ENCODE measurements at regions not wholly inside any gene's neighbourhood (a gene's known extent, or its start where the extent isn't known, plus 50 kb on each side); places are given as distances from the start of the nearest gene placed in this dataset.
A peak's percentile ranks its signal among the peaks of the same experiment; 100 is the strongest.

DNA sequence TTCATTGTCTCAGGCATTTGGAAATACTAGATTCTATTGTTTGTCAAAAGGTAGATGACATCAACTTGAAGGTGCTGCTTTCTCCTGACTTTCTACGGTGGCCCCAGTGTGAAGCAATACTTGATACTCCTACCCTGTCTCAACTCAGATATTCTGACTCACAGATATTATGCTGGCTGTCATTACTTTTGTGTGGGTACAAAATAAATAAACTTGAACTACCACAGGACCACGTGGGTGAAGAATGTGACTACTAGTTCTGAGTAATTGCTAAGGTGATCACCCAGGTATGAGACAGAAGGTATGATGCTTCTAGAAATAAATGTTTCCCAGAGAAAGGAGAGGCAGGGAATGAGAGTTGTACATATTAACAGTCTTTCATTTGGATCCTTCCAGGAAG is 275.3 kb upstream of the SPOCK3 start:
- DNase-seq = no peak

GRCh38 chr4:167524091-167524490 is 289.8 kb upstream of the SPOCK3 start:
- DNase-seq = no peak

DNA sequence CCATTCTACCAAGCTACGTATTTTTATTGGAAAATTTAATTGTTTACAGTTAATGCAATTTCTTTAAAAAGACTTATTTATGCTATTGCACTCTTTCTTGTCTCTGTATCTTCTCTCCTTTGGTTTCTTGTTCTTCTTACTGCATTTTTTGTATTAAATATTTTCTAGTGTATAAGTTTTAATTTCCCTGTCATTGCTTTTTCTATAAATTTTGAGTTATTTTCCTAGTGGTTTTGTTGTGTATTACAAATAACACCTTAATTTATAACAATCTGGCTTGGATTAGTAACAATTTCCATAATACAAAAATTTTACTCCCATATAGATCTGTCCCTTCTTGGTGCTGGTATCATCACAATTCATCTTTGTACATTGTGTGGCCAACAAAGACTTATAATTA is 303.5 kb upstream of the SPOCK3 start:
- DNase-seq = no peak

GRCh38 chr4:167541286-167541685 is 307.0 kb upstream of the SPOCK3 start:
- no peak for DNase-seq

- no peak for DNase-seq
These were observed 310.1 kb upstream of the SPOCK3 start for GRCh38 chr4:167544391-167544790.

- DNase-seq = no peak
These were observed 315.7 kb upstream of the SPOCK3 start for GRCh38 chr4:167550021-167550420.

DNA sequence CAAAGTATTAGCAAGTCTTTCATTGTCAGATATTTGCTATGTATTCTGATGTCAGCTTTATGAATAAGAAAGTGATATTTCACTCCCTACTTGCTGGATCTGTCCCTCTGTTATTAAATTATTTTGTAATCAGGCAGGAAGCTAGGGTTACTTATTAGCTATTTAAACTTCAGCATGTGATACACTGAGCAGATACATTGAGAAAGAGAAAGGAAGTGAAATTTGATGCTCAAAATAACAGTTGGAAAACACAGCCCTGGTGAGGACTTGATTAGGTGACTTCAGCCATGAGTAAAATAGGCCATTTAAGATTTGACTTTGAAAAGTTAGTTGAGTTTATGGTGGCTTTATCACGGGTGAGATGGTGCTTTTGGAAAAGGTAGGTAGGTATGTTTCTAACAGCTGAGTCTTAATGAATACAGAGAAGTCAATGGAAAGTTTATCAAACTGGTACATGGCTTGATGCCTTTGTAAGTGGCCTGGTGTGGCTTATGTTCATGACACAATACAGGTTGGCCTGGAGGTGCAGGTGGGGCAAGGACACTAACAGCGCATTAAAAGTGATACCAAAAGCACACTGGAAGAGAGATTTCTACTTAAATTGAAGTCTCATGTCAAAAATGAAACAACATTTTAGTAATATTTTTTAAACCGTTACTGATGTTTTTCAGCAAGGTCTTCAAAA is 321.2 kb upstream of the SPOCK3 start:
- DNase-seq = no peak

DNA sequence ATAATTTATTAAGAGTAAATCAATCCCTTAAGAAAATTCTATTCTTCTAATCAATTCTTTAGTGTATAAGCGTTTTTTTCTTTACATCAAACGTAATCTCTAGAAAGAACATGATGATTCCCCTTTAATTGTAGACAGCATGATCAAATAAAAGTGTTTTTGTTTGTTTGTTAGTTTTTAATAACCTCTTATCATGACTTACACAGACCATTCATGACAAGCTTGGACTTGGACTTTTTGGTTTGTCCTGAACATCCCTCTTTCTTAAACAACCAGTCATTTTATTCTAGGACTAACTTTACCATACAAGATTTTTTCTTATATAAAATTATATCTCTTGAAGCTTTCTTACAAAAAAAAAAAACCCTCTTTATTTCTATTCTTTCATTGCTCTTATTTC is 344.6 kb upstream of the SPOCK3 start:
- no peak for DNase-seq

DNA sequence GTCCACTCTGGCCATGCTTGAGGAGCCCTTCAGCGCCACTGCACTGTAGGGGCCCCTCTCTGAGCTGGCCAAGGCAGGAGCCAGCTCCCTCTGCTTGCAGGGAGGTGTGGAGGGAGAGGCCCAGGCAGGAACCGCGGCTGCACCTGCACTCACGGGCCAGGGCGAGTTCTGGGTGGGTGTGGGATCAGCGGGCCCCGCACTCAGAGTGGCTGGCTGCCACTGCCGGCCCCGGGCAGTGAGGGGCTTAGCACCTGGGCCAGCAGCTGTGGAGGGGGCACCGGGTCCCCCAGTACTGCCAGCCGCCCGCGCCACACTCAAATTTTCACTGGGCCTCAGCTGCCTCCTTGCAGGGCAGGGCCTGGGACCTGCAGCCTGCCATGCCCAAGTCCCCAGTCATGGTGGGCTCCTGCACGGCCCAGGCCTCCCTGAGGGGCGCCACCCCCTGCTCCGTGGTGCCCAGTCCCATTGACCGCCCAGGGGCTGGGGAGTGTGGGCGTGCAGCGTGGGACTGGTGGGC is 347.2 kb upstream of the SPOCK3 start:
- DNase-seq = no peak

DNA sequence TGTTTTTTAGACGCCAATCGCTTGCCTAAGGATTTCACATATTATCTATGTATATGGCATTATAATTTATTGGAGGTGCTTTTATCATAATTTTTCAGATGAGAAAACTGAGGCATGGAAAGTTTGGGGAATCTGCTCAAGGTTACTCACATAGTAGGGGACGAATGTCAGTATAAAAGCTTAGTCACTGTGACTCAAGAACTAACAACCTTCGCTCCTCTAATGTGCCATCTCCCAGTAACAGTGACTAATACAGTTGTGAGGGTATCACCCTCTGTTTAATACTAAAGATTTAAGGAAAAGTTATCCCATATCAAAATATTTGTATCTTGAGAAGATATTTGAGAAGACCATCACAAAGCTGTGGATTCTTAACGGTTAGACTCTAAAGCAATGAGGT is 353.1 kb upstream of the SPOCK3 start:
- DNase-seq = no peak

DNA sequence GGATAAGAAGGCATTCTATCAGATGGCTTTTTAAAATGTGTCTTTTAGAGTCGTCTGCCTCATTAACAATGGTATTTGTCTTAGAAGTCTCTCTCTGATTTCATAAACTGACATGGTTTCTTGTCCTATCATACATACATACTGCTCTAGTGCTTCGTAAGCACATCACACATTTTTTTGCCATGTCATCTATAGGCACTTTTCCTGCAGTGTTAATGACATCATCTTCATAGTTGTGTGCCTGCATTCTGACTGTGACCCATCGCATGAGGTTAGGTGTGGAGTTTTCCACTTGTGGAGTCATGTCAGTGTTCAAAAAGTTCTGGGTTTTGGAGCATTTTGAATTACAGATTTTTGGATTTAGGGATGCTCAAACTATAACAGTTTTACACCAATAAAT is 361.6 kb upstream of the SPOCK3 start:
- DNase-seq = no peak

- DNase-seq = no peak
These were observed 367.9 kb upstream of the SPOCK3 start for GRCh38 chr4:167602157-167602556.

DNA sequence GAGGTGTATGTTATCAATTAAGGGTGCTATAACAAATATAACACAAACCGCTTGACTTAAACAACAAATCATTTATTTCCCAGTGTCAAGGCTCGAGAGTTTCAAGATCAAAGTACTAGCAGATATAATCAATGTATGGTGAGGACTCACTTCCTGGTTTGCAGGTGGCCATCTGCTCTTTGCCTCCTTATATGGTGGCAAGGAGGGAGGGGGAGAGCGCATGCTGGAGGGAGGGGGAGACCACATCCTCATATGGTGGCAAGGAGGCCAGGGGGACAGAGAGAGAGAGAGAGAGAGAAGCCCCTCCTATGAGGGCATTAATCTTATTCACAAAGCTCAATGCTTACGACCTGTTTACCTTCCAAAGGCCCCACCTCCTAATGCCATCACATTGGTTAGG is 372.3 kb upstream of the SPOCK3 start:
- DNase-seq = no peak

- no peak for DNase-seq
These were observed 379.1 kb upstream of the SPOCK3 start for GRCh38 chr4:167613381-167613780.

DNA sequence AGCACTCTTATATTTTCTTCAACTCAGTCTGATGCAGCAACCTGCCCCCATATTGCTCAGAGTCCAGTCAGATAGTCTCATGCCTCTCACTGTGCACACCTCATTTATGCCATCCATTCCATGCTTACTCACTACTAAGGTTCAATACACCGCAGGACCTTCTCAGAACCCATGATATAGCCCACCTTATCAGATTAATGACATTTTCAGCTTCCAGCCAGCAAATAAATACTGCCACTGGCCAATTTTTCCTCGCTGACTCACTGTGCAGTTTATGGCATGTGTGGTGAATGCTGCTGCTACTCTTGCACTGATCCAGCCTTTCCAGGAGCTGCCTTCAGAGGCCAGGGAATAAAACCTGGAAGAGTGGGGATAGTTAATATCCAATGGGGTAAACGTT is 380.6 kb upstream of the SPOCK3 start:
- no peak for DNase-seq

- DNase-seq = no peak
These were observed 382.2 kb upstream of the SPOCK3 start for GRCh38 chr4:167616476-167616875.

DNA sequence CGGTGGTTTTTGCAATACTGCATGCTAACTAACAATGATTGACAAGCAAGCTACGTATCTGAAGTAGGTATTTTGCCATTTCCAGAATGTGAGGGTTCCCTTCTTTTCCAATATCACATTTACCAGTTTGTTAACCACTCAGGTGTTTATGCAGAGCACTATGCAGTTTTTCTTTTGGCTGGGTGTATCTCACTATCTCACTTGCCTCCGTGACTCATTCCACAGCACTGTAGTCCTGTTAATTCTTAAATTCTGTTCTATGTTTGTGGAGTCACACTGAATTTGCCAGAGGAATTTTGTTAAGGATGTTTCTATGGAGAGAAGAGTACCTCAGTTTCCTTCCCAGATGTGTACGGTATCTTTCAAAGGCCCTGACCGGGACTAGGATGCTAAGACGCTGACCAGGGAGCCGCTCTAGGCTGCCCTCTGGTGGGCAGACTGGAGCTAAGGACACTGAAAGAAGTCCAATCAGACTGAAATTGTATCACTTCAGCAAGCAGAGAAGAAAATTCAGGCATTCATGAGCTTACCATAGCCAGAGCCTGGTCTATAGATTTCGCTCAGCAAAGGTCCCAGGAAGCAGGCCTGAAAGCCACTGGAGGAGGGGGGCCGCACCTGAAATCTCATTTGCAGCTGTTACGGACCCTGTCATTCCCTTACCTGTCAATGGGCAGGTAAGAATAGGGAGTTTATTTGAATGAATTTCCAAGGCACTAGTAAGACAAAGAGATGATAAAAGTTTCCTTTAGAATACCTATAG is 388.4 kb upstream of the SPOCK3 start:
- peak; percentile 43 for DNase-seq

GRCh38 chr4:167623241-167623572 is 388.9 kb upstream of the SPOCK3 start:
- no peak for DNase-seq

GRCh38 chr4:167629272-167629671 is 395.0 kb upstream of the SPOCK3 start:
- DNase-seq = no peak

DNA sequence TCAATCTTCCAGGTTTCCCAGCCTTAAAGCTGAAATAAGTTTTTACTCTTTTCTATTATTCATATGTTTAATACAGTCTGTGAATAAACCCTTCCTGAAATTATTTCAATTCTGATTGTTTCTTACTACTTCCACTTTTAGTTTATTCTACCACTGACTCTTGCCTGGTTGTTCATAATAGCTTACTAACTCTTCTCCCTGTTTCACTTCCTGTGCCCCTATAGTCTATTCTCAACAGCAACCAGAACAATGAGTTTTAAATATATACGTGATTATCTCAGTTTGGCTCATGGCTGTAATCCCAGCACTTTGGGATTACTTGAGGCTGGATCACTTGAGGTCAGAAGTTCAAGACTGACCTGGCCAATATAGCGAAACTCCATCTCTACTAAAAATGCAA is 408.0 kb upstream of the SPOCK3 start:
- no peak for DNase-seq

GRCh38 chr4:167645358-167645757 is 411.1 kb upstream of the SPOCK3 start:
- no peak for DNase-seq

DNA sequence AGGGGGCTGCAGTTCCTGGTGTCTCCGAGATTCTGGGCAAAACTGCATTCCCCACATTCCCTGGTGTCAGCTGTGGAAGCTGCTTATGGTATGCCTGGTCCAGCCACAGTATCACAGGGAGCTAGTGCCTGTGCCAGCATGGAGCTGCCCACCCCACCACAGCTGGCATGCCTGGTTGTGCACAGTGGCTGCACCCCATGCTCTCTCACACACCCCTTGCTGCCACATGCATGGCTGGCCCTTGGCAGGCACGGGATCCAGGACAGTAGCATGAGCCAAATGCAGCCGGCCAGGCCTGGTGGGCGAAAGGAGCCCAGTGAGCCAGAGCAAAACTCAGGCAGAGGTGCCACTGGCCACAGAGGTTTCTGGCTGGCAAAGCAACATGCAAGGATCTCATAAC is 418.0 kb upstream of the SPOCK3 start:
- DNase-seq = no peak

DNA sequence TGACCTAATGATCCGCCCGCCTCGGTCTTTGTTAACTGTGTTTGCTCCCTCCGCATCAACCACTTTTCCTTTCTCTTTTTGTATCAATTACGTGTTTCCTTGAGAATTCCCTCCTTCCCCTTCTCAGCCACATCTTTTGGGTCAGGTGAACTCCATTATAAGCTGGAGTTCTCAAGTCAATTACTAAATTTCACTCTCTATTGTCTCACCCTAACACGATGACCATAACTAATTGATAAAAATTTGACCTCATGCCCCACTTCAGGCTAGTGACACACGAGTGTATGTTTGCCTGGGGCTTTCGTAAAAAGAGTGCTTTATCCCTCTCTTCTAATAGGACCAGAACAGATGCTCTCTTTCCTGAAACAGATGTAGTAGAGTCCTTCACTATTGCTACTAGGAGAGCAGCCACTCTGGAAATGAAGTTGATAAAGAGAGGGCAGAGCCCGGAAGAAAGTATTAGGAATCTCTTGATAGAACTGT is 403.6 kb upstream of the ANXA10 start:
- DNase-seq = no peak

- DNase-seq = no peak
These were observed 389.9 kb upstream of the ANXA10 start for GRCh38 chr4:167702391-167702790.

DNA sequence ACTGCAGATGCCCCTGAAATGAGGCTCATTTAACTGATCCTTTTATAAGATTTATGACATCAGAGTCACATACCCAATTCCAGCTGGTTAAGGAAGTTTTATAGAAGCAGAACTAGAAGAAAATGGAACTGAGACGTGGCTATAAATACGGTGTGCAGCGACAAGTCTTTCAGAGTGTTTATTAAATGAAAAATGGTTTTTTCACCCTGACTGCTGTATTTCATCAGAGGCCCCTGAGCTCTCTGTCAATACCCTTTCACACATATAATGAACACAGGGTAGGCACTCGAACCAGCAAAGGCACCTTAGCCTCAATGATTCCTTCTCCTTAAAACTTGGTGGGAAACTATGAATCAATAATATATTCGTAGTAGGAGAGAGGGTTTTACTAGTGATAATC is 380.8 kb upstream of the ANXA10 start:
- no peak for DNase-seq
